MCF 10A (cell line): ENCODE measurements at regions not wholly inside any gene's neighbourhood (a gene's known extent, or its start where the extent isn't known, plus 50 kb on each side); places are given as distances from the start of the nearest gene placed in this dataset.
"Not testable (repeated sequence)": the region's sequence is repeated elsewhere in the genome, so short reads cannot be mapped to it uniquely, and the experiment has no call there.

Source experiments
- BruUV-seq: library from RNA; stranded (reverse); fragments of 400-500 nt; replicated peaks from 2 replicates; lab custom pipeline; 2021; lab: Mats Ljungman, UMichigan
- CTCF ChIA-PET: fragments of 300-600 bp; sonication (Branson Sonifier 250); formaldehyde crosslinking; extraction: SDS; loops from one replicate; lab custom pipeline; 2021; ENCODE audit warnings: antibody characterized with exemption, inconsistent platforms; lab: Yijun Ruan, JAX
- POLR2A ChIA-PET: fragments of 300-600, 350-650 bp; sonication (Branson Sonifier 250); formaldehyde crosslinking; extraction: SDS; loops from one replicate; lab custom pipeline; 2020; ENCODE audit warnings: antibody characterized with exemption, inconsistent platforms; lab: Yijun Ruan, JAX
- DNase-seq: peaks from one replicate; pipeline ENCODE4 v3.0.0-alpha.2; 2018; ENCODE audit not compliant: unreplicated experiment
- H3K27ac Mint-ChIP-seq: one replicate; pipeline ENCODE4 v1.8.0; 2022; ENCODE audit warnings: mild to moderate bottlenecking, low read depth, mixed read lengths; ENCODE audit not compliant: unreplicated experiment
- H3K27me3 Mint-ChIP-seq: one replicate; pipeline ENCODE4 v1.8.0; 2022; ENCODE audit warnings: mixed read lengths; ENCODE audit not compliant: insufficient read depth, unreplicated experiment
- H3K36me3 Mint-ChIP-seq: one replicate; pipeline ENCODE4 v1.8.0; 2022; ENCODE audit warnings: mild to moderate bottlenecking, moderate library complexity, mixed read lengths; ENCODE audit not compliant: insufficient read depth, unreplicated experiment
- H3K4me1 Mint-ChIP-seq: one replicate; pipeline ENCODE4 v1.8.0; 2022; ENCODE audit warnings: mixed read lengths; ENCODE audit not compliant: insufficient read depth, unreplicated experiment
- H3K4me3 Mint-ChIP-seq: one replicate; pipeline ENCODE4 v1.8.0; 2022; ENCODE audit warnings: mild to moderate bottlenecking, moderate library complexity, mixed read lengths; ENCODE audit not compliant: unreplicated experiment
- H3K9me3 Mint-ChIP-seq: one replicate; pipeline ENCODE4 v1.8.0; 2022; ENCODE audit warnings: mixed read lengths; ENCODE audit not compliant: unreplicated experiment
- intact Hi-C: fragments of 100-400 bp; cut with micrococcal nuclease; formaldehyde crosslinking; loops from 2 replicates; pipeline ENCODE4 v1.14.1; 2022
- TF ChIP-seq, protein P1 (sequence below): fragments of 200-600 bp; IDR thresholded peaks from one replicate; pipeline ENCODE4 v1.8.0; 2022; ENCODE audit warnings: antibody characterized with exemption, mild to moderate bottlenecking; ENCODE audit not compliant: unreplicated experiment

DNA sequence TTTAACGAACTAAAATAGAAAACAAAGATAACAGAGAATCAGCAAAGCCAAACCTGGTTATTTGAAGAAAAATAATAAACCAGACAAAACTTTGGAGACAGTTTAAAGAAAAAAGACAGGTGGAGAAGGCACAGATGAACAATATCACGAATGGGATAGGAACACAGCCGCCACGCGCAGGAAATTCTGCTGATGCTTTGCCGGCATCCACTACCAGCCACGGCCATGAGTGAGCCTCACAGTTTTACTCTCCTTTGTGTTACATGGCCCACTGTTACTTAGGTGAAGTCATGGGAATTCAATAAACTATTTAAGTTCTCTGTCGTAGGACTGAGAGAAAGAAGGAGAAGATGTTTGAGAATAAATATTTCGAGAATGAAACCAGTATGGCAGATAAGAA lies 503.4 kb downstream of the TTLL7 start:
- Mint-ChIP-seq H3K4me3 (no peak overlapping the region), H3K36me3 (no peaks in the 10 kb centered on the region), H3K4me1 (no peaks in the 10 kb centered on the region), H3K9me3 (peaks cover 4% of the 10 kb centered on the region), H3K27ac (no peak overlapping the region), H3K27me3 (no peaks in the 10 kb centered on the region)
- no TSS peak for BruUV-seq
- POLR2A ChIA-PET: no interaction called here
- intact Hi-C loops: no loop called here
- CTCF ChIA-PET: no interaction called here
- no peak for DNase-seq
- TF ChIP-seq, protein P1, sequence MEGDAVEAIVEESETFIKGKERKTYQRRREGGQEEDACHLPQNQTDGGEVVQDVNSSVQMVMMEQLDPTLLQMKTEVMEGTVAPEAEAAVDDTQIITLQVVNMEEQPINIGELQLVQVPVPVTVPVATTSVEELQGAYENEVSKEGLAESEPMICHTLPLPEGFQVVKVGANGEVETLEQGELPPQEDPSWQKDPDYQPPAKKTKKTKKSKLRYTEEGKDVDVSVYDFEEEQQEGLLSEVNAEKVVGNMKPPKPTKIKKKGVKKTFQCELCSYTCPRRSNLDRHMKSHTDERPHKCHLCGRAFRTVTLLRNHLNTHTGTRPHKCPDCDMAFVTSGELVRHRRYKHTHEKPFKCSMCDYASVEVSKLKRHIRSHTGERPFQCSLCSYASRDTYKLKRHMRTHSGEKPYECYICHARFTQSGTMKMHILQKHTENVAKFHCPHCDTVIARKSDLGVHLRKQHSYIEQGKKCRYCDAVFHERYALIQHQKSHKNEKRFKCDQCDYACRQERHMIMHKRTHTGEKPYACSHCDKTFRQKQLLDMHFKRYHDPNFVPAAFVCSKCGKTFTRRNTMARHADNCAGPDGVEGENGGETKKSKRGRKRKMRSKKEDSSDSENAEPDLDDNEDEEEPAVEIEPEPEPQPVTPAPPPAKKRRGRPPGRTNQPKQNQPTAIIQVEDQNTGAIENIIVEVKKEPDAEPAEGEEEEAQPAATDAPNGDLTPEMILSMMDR: no peak

DNA sequence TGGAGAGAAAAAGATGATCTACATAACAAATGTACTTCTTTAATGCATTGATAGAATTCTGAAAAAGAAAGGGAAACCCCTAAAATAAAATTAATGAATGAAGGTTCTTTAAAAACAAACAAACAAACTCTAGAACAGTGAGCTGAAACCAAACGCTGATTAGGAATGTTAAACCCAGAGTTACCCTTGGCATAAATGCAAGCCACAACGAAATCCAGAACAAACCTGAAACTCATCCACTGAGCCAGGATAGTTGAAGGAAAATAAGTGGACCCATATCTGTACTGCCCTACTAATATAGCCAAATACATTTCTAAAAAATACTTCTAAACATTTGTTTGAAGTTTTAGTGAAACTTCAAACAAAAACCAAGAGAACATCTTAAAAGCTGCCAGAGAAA lies 505.3 kb downstream of the TTLL7 start:
- Mint-ChIP-seq H3K27me3 (no peaks in the 10 kb centered on the region), H3K4me1 (no peaks in the 10 kb centered on the region), H3K9me3 (peaks cover 4% of the 10 kb centered on the region), H3K36me3 (no peaks in the 10 kb centered on the region), H3K4me3 (no peak overlapping the region), H3K27ac (no peak overlapping the region)
- BruUV-seq: no TSS peak
- intact Hi-C loops: no loop called here
- DNase-seq: no peak
- CTCF ChIA-PET: interaction anchor here (0.6 kb wide), 1 partner anchor 933 kb away, joined by 4 read pairs; no protein-coding TSS in a partner anchor
- POLR2A ChIA-PET: no interaction called here
- TF ChIP-seq, protein P1: no peak

DNA sequence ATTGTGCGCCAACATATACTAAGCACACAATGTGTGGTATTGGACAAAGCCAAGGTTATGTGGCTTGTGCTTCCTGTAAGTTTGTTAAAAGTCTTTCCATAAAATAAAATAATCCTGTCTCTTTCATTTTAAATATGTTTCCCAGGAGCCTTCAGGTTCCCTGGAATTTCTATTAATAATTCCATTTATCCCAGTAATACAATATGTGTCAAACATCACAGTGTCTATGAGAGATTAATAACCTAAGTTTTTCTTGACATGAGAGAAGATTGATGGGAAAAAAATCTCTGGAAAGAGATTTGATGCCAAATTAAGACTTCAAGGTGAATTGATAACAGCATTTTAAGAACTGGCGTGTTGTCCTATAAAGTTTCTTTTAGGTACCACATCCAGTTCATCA lies 507.0 kb downstream of the TTLL7 start:
- no peak overlapping the region for H3K27ac Mint-ChIP-seq
- ChIA-PET POLR2A (no interaction called here), CTCF (interaction anchor here (0.6 kb wide), 1 partner anchor 266 kb away, joined by 3 read pairs; no protein-coding TSS in a partner anchor)
- DNase-seq: no peak
- intact Hi-C loops: no loop called here
- H3K36me3 Mint-ChIP-seq: no peaks in the 10 kb centered on the region
- H3K27me3 Mint-ChIP-seq: no peaks in the 10 kb centered on the region
- no peaks in the 10 kb centered on the region for H3K4me1 Mint-ChIP-seq
- H3K4me3 Mint-ChIP-seq: no peak overlapping the region
- BruUV-seq: no TSS peak
- peaks cover 4% of the 10 kb centered on the region for H3K9me3 Mint-ChIP-seq
- TF ChIP-seq, protein P1: no peak

DNA sequence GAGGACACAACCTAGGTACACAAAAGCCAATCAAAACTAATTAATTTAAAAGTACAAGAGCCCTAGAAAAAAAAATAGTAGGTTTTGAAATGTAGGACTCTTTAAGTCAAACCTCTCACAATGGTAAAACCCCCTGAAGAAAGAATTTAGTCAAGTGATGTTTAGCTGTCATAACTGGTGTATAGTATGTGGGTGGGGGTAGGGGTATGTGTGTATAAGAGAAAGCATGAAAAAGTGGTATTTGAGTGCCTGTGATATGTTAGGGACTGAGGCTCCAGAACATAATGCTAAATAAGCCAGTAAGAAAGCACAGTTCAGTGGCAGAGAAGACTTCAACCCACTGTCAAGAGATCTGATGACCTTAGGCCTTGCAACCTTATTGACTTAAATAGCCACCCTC lies 507.9 kb downstream of the TTLL7 start:
- no peaks in the 10 kb centered on the region for H3K27me3 Mint-ChIP-seq
- ChIA-PET CTCF (no interaction called here), POLR2A (no interaction called here)
- H3K36me3 Mint-ChIP-seq: no peaks in the 10 kb centered on the region
- H3K9me3 Mint-ChIP-seq: peaks cover 1% of the 10 kb centered on the region
- DNase-seq: no peak
- intact Hi-C loops: no loop called here
- BruUV-seq: no TSS peak
- H3K4me3 Mint-ChIP-seq: no peak overlapping the region
- no peaks in the 10 kb centered on the region for H3K4me1 Mint-ChIP-seq
- TF ChIP-seq, protein P1: no peak
- H3K27ac Mint-ChIP-seq: no peak overlapping the region

DNA sequence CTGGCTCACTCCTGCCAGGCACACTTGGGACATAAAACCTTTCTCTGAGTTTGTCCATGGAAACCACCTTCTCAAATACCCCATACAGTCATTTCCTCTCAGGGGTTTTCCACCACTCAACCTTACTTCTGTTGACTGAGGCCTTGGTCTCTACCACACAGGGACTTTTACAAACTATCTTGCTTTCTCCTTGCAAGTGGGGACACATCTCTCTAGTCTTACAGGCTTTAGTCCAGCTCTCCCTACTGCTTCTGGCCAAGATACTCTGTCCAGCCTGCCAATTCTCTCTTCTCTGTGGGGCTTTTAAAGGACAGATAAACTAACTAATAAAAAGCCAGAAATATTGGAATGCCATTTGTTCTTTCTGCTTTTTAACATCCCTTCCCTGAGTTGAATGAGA lies 510.8 kb downstream of the TTLL7 start:
- H3K36me3 Mint-ChIP-seq, BruUV-seq, H3K4me3 Mint-ChIP-seq, H3K9me3 Mint-ChIP-seq, POLR2A ChIA-PET, DNase-seq, H3K4me1 Mint-ChIP-seq, CTCF ChIA-PET, intact Hi-C loops, H3K27me3 Mint-ChIP-seq, H3K27ac Mint-ChIP-seq: not testable (repeated sequence)

DNA sequence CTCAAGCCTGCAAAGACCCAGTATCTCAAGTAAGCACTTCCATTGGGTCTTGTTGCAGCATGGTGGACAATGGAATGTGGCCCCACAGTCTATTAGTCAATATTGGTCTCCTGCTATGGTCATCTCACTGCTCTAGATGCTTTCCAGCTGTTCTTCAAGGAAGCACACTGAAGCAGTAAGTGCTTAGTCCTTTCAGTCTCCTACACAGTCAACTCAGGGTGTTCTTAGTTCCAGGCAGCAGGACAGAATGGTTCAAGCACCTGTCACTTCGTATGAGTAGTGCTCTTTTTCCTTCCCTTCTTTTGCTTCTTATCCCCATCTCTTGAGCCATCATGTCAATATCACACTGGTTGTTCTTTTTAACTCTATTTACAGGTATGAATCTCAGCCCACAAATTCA lies 511.5 kb downstream of the TTLL7 start:
- H3K27me3 Mint-ChIP-seq, CTCF ChIA-PET, H3K4me3 Mint-ChIP-seq: not testable (repeated sequence)

More for the DNA sequence above, 511.5 kb downstream of the TTLL7 start:
- DNase-seq, H3K4me1 Mint-ChIP-seq, H3K27ac Mint-ChIP-seq, H3K36me3 Mint-ChIP-seq, intact Hi-C loops, H3K9me3 Mint-ChIP-seq, BruUV-seq, POLR2A ChIA-PET: not testable (repeated sequence)
